ENCODE measurements at regions not wholly inside any gene's neighbourhood (a gene's known extent, or its start where the extent isn't known, plus 50 kb on each side); places are given as distances from the start of the nearest gene placed in this dataset.

- TF ChIP-seq CTCF (IDR thresholded peaks at IDR 0.05): no peak
- no peak for TF ChIP-seq POLR2A (IDR thresholded peaks at IDR 0.05)
These were observed 133.9 kb downstream of the DKK1 start for GRCh38 chr10:52447931-52448353.
